PC-3 (cell line): ENCODE measurements at regions not wholly inside any gene's neighbourhood (a gene's known extent, or its start where the extent isn't known, plus 50 kb on each side); places are given as distances from the start of the nearest gene placed in this dataset.
"Not testable (repeated sequence)": the region's sequence is repeated elsewhere in the genome, so short reads cannot be mapped to it uniquely, and the experiment has no call there.

Source experiments
- EZH2phosphoT487 ChIP-seq: fragments of 300-600 bp; sonication (generic); IDR thresholded peaks from 2 replicates; pipeline ENCODE4 v1.6.1; 2018; ENCODE audit warnings: mild to moderate bottlenecking, antibody characterized with exemption, low read length, borderline replicate concordance
- TF ChIP-seq, protein P1 (sequence below): fragments of 300-600 bp; sonication (generic); conservative IDR thresholded peaks from 2 replicates; pipeline ENCODE4 v1.5.1; 2017; ENCODE audit warnings: antibody characterized with exemption, low read depth, mild to moderate bottlenecking, low read length

DNA sequence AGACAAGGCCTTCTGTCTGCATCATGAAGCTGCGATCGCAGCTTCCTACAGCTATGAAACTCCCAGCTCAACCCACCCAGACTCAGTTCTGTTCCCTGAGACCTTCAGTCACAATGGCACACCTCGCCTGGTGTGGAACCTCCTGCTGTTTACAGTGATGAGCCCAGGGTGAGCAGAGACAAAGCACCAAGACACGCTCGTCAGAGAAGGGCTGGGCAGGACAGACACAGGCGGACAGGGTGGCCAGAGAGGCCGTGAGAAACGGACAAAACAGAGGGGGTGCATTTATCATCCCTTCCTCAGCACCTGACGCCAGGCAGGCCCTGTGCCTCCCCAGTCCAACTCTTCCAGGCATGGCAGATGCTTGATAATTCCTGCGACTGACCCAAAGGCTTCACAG lies 178.2 kb downstream of the LMLN start:
- TF ChIP-seq, protein P1, sequence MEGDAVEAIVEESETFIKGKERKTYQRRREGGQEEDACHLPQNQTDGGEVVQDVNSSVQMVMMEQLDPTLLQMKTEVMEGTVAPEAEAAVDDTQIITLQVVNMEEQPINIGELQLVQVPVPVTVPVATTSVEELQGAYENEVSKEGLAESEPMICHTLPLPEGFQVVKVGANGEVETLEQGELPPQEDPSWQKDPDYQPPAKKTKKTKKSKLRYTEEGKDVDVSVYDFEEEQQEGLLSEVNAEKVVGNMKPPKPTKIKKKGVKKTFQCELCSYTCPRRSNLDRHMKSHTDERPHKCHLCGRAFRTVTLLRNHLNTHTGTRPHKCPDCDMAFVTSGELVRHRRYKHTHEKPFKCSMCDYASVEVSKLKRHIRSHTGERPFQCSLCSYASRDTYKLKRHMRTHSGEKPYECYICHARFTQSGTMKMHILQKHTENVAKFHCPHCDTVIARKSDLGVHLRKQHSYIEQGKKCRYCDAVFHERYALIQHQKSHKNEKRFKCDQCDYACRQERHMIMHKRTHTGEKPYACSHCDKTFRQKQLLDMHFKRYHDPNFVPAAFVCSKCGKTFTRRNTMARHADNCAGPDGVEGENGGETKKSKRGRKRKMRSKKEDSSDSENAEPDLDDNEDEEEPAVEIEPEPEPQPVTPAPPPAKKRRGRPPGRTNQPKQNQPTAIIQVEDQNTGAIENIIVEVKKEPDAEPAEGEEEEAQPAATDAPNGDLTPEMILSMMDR, result not testable (repeated sequence)
- TF ChIP-seq EZH2phosphoT487, result not testable (repeated sequence)
